ENCODE measurements at regions not wholly inside any gene's neighbourhood (a gene's known extent, or its start where the extent isn't known, plus 50 kb on each side); places are given as distances from the start of the nearest gene placed in this dataset.
"Not testable (repeated sequence)": the region's sequence is repeated elsewhere in the genome, so short reads cannot be mapped to it uniquely, and the experiment has no call there.

GRCh38 chr7:142646386-142647140 is 102.7 kb upstream of the PRSS1 start:
- Histone ChIP-seq H3K27ac (peak overlapping the region in 2 of 4 donors; percentile 34 to 50), H3K9me3 (no peaks in the 10 kb centered on the region), H3K4me3 (no peak overlapping the region), H3K36me3 (no peaks in the 10 kb centered on the region), H3K27me3 (no peaks in the 10 kb centered on the region), H3K4me1 (no peaks in the 10 kb centered on the region)
- WGBS, 2 donors, result 38 to 39% methylated on average over 7 of the region's 7 CpGs
- TF ChIP-seq POLR2A (IDR thresholded peaks at IDR 0.05) (no peak), EP300 (IDR thresholded peaks at IDR 0.05) (no peak), CTCF (IDR thresholded peaks at IDR 0.05) (no peak)
- no peak for DNase-seq (ENCODE audit: low spot score in 2 of 2)

- H3K9me3 ChIP-seq, result no peaks in the 10 kb centered on the region
- DNase-seq (ENCODE audit: low spot score in 2 of 2), result no peak
Observed at GRCh38 chr7:142645777-142646176, 103.5 kb upstream of the PRSS1 start.

GRCh38 chr7:142642316-142642715 is 107.0 kb upstream of the PRSS1 start:
- Histone ChIP-seq H3K36me3 (no peaks in the 10 kb centered on the region), H3K27ac (no peak overlapping the region), H3K27me3 (no peaks in the 10 kb centered on the region), H3K4me1 (no peaks in the 10 kb centered on the region), H3K4me3 (no peak overlapping the region), H3K9me3 (no peaks in the 10 kb centered on the region)
- no peak for DNase-seq (ENCODE audit: low spot score in 2 of 2)
- TF ChIP-seq CTCF (IDR thresholded peaks at IDR 0.05) (no peak), EP300 (IDR thresholded peaks at IDR 0.05) (no peak), POLR2A (IDR thresholded peaks at IDR 0.05) (no peak)

More at GRCh38 chr7:142645777-142646176, 103.5 kb upstream of the PRSS1 start:
- Histone ChIP-seq H3K27ac (peak overlapping the region in 2 of 4 donors; percentile 34 to 50), H3K27me3 (no peaks in the 10 kb centered on the region), H3K4me3 (no peak overlapping the region), H3K4me1 (no peaks in the 10 kb centered on the region), H3K36me3 (no peaks in the 10 kb centered on the region)
- TF ChIP-seq EP300 (IDR thresholded peaks at IDR 0.05), result no peak
- TF ChIP-seq POLR2A (IDR thresholded peaks at IDR 0.05), result no peak
- TF ChIP-seq CTCF (IDR thresholded peaks at IDR 0.05), result no peak
- WGBS, 2 donors, result 40 to 49% methylated on average over 5 of the region's 5 CpGs

- DNase-seq (ENCODE audit: low spot score in 2 of 2), result not testable (repeated sequence)
Observed at GRCh38 chr7:142641252-142641651, 108.0 kb upstream of the PRSS1 start.

GRCh38 chr7:142638581-142638980 is 110.7 kb upstream of the PRSS1 start:
- WGBS, 2 donors, result 85 to 90% methylated on average over 4 of the region's 4 CpGs
- Histone ChIP-seq H3K4me1 (no peaks in the 10 kb centered on the region), H3K27ac (no peak overlapping the region), H3K9me3 (no peaks in the 10 kb centered on the region), H3K36me3 (no peaks in the 10 kb centered on the region), H3K4me3 (no peak overlapping the region), H3K27me3 (no peaks in the 10 kb centered on the region)
- DNase-seq (ENCODE audit: low spot score in 2 of 2), result no peak
- TF ChIP-seq CTCF (IDR thresholded peaks at IDR 0.05), result no peak
- TF ChIP-seq POLR2A (IDR thresholded peaks at IDR 0.05), result no peak
- no peak for TF ChIP-seq EP300 (IDR thresholded peaks at IDR 0.05)

More at GRCh38 chr7:142641252-142641651, 108.0 kb upstream of the PRSS1 start:
- not testable (repeated sequence) for H3K27me3 ChIP-seq, H3K4me1 ChIP-seq, H3K27ac ChIP-seq, H3K36me3 ChIP-seq, H3K4me3 ChIP-seq, H3K9me3 ChIP-seq
- 81 to 86% methylated on average over 4 of the region's 4 CpGs for WGBS, 2 donors

All from tibial nerve (tissue), 4 donors.